ENCODE measurements at regions not wholly inside any gene's neighbourhood (a gene's known extent, or its start where the extent isn't known, plus 50 kb on each side); places are given as distances from the start of the nearest gene placed in this dataset.

DNA sequence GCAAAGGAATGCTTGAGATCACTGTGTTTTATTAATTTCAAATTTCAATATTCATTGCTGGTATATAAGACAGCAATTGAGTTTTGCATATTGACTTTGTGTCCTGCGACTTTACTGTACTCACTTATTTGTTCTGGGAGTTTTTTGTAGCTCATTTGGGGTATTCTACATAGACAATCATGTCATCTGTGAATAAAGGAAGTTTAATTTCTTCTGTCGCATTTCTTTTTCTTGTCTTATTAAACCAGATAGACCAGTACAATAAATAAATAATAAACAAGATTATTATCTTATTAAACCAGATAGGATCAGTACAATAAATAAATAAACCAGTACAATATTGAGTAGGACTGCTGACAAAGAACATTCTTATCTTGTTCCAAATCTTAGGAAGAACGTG, 448.2 kb downstream of the RPS24 start:
- DNase-seq (ENCODE audit: low read depth): no peak

- DNase-seq (ENCODE audit: low read depth): no peak
Measured at GRCh38 chr10:78483641-78484040, 450.0 kb downstream of the RPS24 start.

DNA sequence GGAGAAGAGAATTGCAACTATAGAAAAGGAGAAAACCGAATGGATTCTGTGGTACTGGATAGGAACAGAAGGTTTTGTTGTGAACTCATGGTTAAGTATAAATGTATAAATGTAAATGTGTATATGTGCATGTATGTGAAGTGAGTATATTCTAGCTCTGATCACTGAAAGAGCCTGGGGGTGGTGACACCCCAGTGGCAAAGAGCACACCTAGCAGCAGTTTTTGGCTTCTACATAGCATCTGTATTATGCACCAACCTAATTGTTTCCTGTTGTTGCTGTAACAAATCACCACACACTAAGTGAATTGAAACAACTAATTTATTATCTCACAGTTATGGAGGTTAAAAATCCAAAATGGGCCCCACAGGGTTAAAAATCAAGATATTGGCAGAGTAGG, 455.4 kb downstream of the RPS24 start:
- DNase-seq (ENCODE audit: low read depth): no peak

- DNase-seq (ENCODE audit: low read depth): no peak
Measured at GRCh38 chr10:78491812-78492211, 458.1 kb downstream of the RPS24 start.

DNA sequence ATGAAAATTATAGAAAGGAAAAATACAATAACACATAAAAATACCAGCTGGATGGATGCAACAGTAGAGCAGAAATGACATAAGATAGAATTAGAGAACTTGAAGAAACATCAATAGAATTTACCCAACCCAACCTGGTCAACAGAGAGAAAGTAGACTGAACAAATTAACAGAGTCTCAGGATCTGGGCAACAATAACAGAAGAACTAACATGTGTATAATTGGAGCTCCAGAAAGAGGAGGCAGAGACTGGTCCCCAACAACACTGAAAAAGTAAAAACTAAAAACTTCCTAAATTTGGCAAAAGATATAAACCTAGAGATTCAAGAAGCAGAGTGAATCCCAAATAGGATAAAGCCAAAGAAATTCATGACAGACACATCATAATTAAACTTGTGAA, 458.8 kb downstream of the RPS24 start:
- DNase-seq (ENCODE audit: low read depth): no peak

DNA sequence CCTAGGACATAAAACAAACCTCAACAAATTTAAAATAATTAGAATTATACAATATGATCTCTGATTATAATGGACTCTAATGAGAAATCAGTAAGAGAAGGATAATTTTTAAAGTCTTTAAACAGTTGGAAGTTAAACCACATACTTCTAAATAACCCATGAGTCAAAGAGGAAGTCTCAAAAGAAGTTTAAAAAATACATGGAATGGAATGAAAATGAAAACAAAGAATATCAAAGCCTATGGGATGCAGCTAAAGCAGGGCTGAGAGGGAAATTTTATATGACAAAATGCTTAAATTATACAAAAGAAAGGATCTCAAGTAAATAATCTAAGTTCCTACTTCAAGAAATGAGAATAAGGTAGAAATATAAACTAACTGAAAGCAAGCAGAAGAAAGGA, 460.5 kb downstream of the RPS24 start:
- no peak for DNase-seq (ENCODE audit: low read depth)

- DNase-seq (ENCODE audit: low read depth): no peak
Measured at GRCh38 chr10:78502210-78502936, 468.7 kb downstream of the RPS24 start.

DNA sequence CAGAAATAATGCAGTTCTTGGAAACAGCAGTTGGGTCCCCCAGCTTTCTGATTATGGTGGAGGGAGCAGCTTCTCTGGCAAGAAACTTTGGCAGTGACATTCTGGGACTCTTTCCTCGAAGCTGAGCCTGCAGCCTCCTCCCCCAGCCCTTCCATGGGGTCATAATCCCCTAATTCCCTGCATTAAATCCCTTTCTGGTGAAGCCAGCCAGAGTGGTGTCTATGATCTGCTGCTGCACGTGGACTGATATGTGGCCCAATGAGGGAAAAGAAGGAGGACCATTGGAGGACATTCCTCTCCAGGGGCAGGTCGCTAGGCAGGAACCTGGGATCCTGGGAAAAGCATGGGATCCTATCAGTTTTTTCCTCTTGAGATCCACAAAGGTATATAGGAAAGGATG, 470.5 kb downstream of the RPS24 start:
- DNase-seq (ENCODE audit: low read depth): no peak

DNA sequence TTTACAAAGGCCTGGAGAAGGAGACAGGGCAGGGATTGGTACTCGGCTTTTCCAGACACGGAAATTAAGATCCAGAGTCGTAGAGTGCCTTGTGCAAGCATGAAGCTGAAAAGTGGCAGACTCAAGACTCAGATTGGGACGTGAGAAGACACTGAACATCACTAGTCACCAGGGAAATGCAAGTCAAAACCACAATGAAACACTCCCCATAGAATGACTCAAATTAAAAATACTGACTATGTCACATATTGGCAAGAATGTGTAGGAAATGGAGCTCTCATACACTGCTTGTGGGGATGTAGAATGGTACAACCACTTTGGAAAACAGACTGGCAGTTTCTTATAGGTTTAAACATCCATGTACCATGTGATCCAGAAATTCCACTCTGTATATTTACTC, 472.0 kb downstream of the RPS24 start:
- DNase-seq (ENCODE audit: low read depth): no peak

DNA sequence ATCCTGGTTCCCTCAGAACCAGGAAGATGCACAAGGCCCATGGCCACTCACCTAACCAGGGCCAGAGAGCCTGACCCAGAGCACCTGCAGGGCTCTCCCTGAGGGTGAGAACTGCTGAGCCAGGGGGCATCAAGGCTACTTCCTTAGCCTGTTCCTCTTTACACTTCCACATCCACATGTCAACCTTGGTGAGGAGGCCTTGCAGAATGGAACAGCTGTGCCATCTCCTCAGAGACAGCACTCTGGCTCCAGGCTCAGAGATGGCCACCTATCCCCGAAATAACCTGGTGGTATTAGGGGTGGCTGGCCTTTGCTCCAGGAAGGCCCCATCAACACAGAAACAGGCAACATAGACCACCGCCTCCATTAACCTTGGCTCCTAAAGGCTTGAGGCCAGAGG, 473.0 kb downstream of the RPS24 start:
- DNase-seq (ENCODE audit: low read depth): no peak

GRCh38 chr10:78507510-78508160, 474.0 kb downstream of the RPS24 start:
- DNase-seq (ENCODE audit: low read depth): no peak

GRCh38 chr10:78508955-78509748, 475.5 kb downstream of the RPS24 start:
- no peak for DNase-seq (ENCODE audit: low read depth)

DNA sequence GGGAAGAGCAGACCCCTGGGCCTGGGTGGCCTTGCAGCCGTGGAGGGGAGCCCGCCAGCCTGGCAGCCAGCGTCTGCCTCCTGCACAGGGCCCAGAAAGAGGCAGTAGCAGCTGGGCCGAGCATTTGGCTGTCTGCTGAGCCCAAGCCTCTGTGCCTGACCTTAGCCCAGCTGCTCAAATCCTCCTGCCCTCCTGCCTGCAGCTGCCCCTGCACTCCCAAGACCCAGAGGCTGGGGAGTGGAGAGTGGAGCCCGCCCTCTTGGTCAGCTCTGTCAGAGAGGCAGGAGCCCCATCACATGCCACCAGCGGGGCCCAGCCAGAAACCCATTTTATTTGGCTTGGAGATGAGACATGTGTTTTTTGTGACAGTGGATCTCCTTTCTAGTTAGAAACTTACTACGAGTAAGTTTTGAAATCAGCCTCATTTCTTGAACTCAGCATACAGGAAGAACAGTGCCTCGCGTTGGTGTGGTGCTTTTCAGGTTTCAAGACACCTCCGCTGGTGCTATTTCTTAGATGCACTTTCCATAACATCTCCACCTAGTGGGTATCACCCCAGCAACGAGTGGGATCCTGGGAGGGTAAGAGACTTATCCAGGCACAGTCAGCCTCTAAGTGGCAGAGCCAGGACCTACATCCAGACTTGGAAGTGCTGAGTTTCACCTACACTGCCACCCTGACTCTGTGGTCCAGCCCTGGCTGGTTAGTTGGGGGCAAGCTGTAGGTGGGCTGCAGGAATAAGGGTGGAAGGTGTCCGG, 477.1 kb downstream of the RPS24 start:
- DNase-seq (ENCODE audit: low read depth): no peak

DNA sequence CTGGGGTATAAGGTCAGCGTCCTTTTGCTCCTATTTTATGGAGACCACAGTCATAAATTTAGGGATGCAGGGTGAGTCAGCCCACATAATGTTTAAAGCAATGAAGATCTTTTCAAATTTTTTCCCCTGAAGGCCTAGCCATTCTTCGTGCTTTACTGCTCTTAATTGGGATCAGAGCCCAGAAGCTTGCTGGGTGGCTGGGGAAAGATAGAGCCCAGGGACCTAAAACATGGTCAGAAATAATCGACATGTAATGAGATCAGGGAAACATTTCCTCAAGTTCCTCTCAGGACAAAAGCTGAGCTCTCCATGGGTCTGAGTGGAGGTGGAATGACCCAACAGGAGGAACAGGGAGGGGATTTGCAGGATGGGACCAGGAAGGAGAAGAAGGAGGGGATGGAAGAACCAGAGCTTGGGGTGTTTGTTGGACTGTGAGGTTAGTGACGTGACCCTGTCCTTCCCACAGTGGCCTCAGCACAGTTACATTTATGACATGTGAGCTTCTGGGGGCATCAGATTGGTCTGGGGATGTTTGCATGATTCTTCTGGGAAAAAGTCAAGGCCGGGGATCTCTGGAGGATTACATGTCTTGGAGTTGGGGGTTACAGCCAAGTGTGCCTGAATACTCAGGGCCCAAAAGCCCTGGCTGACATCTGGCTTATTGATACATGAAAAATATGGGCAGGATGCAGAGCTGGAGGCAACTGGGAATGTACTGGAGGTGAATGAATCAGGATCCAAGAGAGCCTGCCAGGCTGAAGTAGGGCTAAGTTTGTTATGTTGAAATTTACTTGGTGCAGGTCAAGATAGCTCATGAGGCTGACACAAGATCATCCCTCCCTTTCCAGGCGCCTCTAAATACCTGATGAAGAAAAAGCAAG, 477.9 kb downstream of the RPS24 start:
- no peak for DNase-seq (ENCODE audit: low read depth)

- DNase-seq (ENCODE audit: low read depth): no peak
Measured at GRCh38 chr10:78512205-78512550, 478.5 kb downstream of the RPS24 start.

GRCh38 chr10:78513330-78513729, 479.7 kb downstream of the RPS24 start:
- DNase-seq (ENCODE audit: low read depth): no peak

DNA sequence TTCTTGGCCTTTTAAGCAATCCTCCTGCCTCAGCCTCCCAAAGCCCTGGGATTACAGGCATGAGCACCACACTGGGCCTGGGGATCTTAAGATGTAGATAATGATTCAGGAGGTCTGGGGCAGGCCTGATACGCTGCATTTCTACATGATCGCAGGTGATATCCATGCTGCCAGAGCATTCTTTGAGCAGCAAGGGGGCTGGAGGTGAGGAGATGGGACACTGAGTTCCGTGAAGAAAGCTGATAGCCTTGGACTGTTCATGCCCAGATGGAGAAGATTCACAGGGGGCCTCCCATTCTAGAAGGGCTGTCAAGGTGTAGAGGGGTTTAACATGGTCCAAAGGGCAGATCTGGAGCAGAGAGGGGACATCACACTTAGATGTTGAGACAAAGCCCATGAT, 480.3 kb downstream of the RPS24 start:
- DNase-seq (ENCODE audit: low read depth): no peak

DNA sequence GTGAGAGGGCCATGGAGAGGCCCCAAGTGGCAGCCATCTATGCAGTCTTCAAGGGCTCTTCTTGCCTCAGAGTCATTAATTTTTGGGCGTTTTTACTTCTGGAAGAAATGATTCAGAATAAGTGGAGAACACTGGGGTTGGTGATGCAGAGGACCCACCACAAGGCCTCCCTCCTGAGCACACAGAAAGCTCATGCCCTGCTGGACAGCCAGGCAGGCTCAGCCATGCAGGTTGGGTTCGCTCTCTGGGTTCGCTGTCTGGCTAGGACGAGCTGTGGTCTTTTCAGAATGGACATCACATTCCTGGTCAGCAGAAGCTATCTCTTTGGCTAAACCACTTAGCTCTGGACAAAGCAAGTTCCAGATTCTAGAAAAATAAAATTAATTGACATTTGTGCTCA, 480.8 kb downstream of the RPS24 start:
- DNase-seq (ENCODE audit: low read depth): no peak

DNA sequence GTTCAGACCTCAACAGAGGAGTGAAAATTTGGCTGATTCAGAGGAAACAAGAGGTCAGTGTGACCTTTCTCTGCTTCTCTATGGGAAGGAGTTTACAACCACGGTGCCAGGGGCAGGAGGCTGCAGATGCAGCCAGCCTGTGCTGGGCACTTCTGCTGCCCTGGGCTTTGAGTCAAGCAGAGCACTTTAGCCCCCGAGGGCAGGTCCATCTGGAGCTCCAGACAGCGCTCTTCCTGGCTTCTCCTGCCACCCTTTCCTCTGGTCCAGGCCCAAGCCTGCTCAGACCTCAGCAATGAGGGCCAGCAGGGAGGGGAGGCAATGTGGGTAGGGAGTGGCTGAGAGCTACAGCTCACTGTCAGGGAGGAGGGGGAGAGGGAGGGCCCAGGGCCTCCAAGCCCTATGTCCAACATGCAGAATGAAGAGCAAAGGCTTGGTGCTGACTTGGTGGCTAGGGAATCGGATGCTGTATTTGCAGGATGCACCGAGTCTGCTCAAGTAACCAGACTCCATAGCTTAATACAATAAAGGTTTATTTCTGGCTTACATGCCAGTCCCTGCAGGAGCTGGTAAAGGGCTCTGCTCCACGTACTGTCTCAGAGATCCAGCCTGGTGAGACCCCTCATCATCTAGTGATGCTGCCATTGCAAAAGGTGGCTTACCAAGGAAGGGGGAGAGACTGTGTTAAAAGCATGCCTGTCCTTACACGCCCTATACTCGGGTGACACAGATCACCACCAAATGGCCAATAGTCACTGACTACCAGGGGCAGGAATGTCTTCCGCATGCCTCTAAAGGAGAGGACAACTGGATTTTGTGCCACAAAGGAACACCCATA, 481.6 kb downstream of the RPS24 start:
- no peak for DNase-seq (ENCODE audit: low read depth)

DNA sequence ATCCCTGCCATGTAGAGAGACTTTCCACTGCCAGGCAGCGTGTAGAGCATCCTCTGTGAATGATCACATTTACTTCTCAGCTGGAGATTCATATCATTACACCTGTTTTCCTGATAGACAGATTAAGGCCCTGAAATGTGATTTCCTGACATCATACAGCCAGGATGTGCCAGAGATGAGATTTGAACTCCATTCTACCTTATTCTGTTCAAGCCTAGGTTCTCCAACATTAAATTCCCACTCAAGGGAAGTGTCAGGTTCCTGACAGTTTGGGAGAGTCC, 482.1 kb downstream of the RPS24 start:
- no peak for DNase-seq (ENCODE audit: low read depth)

DNA sequence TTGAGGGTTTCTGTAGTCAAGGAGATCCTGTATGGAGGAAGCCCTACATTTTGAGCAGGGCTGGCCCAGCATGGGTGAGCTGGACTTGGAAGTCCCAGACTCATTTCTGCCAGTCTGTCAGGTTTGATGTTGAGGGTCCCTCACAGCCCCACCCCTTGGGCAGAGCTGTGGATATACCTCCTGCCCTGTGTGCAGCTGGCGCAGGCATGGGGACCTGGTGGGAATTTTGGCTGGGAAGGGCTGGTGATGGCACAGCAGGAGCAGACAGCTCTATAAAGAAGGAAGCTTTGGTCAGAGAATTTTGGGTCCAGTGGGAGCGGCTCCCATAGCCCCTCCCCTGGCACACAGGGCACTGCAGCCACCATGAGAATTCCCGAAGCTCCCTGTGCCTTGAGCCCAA, 482.6 kb downstream of the RPS24 start:
- no peak for DNase-seq (ENCODE audit: low read depth)

Data from stimulated activated CD8-positive, alpha-beta memory T cell treated with anti-CD3 and anti-CD28 coated beads, Interleukin-12 subunit alpha, Interleukin-12 subunit beta, amount 100 ng/mL, for 4 hours (primary cell).